NCI-H524 treated with DMSO at 0.1 percent for 48 hours (cell line): ENCODE measurements at regions not wholly inside any gene's neighbourhood (a gene's known extent, or its start where the extent isn't known, plus 50 kb on each side); places are given as distances from the start of the nearest gene placed in this dataset.

Source experiments
- DNase-seq: peaks from one replicate; lab custom pipeline; 2025; lab: John Stamatoyannopoulos, UW

- no peak for DNase-seq
These were observed 138.9 kb upstream of the CDH19 start for GRCh38 chr18:66742832-66743231.

- DNase-seq = no peak
These were observed 132.0 kb upstream of the CDH19 start for GRCh38 chr18:66735933-66736332.

GRCh38 chr18:66734451-66734850 lies 130.6 kb upstream of the CDH19 start:
- DNase-seq = no peak

- DNase-seq = no peak
These were observed 128.0 kb upstream of the CDH19 start for GRCh38 chr18:66731890-66732289.

- no peak for DNase-seq
These were observed 125.8 kb upstream of the CDH19 start for GRCh38 chr18:66729442-66730239.

GRCh38 chr18:66728951-66729350 lies 125.1 kb upstream of the CDH19 start:
- no peak for DNase-seq

- DNase-seq = no peak
These were observed 124.1 kb upstream of the CDH19 start for GRCh38 chr18:66727991-66728390.

- DNase-seq = no peak
These were observed 120.9 kb upstream of the CDH19 start for GRCh38 chr18:66724664-66725356.

- DNase-seq = no peak
These were observed 118.8 kb upstream of the CDH19 start for GRCh38 chr18:66722671-66723070.

GRCh38 chr18:66708646-66709045 lies 104.8 kb upstream of the CDH19 start:
- DNase-seq = no peak

- no peak for DNase-seq
These were observed 103.6 kb upstream of the CDH19 start for GRCh38 chr18:66707473-66707872.

GRCh38 chr18:66695281-66695680 lies 91.4 kb upstream of the CDH19 start:
- no peak for DNase-seq

- DNase-seq = no peak
These were observed 91.0 kb upstream of the CDH19 start for GRCh38 chr18:66694852-66695251.

- no peak for DNase-seq
These were observed 83.7 kb upstream of the CDH19 start for GRCh38 chr18:66687635-66688034.

GRCh38 chr18:66682855-66683322 lies 79.0 kb upstream of the CDH19 start:
- peak; percentile 26 for DNase-seq

- no peak for DNase-seq
These were observed 72.8 kb upstream of the CDH19 start for GRCh38 chr18:66676699-66677098.

GRCh38 chr18:66674286-66674685 lies 70.4 kb upstream of the CDH19 start:
- no peak for DNase-seq

- DNase-seq = no peak
These were observed 64.8 kb upstream of the CDH19 start for GRCh38 chr18:66668706-66669105.

GRCh38 chr18:66662632-66663031 lies 58.7 kb upstream of the CDH19 start:
- no peak for DNase-seq

- DNase-seq = no peak
These were observed 51.5 kb upstream of the CDH19 start for GRCh38 chr18:66655407-66655806.
